Testis (tissue), 2 donors: ENCODE measurements at regions not wholly inside any gene's neighbourhood (a gene's known extent, or its start where the extent isn't known, plus 50 kb on each side); places are given as distances from the start of the nearest gene placed in this dataset.

ENCODE experiments used
- POLR2A ChIP-seq: fragments of 450-650 bp; IDR thresholded peaks from one replicate; pipeline ENCODE4 v1.6.1; 2017; ENCODE audit warnings: antibody characterized with exemption, mild to moderate bottlenecking, moderate library complexity
- TF ChIP-seq, protein P1 (sequence below), 3 experiments: fragments of 450-650 bp in 2 of 3; fragments of 200-600 bp in 1 of 3; sonication (generic) in 1 of 3; IDR thresholded peaks; one replicate each; pipeline ENCODE4 v1.5.1; 2016 to 2019; ENCODE audit warnings: antibody characterized with exemption in 3 of 3, mild to moderate bottlenecking in 2 of 3, moderate library complexity in 1 of 3

DNA sequence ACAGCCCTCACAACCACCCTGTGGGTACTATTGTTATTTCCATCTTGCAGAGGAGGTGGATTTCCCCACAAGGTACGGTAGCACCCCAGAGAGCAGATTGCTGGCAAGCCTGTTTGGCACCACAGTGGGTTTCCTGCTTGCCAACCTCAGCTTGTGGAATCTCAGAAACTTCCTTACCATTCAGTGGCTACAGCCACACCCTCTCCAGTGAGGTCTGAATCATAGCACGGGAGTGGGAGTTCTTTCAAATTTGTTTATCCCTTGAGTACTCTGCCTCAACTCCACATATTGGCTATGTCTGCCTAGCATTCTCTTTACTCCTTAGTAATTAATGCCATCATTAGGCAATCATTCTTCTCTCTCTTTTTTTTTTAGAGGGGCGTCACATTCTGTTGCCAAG, 162.1 kb downstream of the PTPRU start:
- TF ChIP-seq POLR2A, result no peak
- TF ChIP-seq, protein P1, sequence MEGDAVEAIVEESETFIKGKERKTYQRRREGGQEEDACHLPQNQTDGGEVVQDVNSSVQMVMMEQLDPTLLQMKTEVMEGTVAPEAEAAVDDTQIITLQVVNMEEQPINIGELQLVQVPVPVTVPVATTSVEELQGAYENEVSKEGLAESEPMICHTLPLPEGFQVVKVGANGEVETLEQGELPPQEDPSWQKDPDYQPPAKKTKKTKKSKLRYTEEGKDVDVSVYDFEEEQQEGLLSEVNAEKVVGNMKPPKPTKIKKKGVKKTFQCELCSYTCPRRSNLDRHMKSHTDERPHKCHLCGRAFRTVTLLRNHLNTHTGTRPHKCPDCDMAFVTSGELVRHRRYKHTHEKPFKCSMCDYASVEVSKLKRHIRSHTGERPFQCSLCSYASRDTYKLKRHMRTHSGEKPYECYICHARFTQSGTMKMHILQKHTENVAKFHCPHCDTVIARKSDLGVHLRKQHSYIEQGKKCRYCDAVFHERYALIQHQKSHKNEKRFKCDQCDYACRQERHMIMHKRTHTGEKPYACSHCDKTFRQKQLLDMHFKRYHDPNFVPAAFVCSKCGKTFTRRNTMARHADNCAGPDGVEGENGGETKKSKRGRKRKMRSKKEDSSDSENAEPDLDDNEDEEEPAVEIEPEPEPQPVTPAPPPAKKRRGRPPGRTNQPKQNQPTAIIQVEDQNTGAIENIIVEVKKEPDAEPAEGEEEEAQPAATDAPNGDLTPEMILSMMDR (IDR thresholded peaks at IDR 0.05), result no peak
